GM12878 (cell line): ENCODE measurements at regions not wholly inside any gene's neighbourhood (a gene's known extent, or its start where the extent isn't known, plus 50 kb on each side); places are given as distances from the start of the nearest gene placed in this dataset.

ENCODE experiments used
- ATF2 ChIP-seq: IDR thresholded peaks from 2 replicates; pipeline ENCODE4 v1.6.1; 2012; ENCODE audit warnings: low read length, inconsistent platforms
- BRCA1 ChIP-seq: IDR thresholded peaks from 2 replicates; pipeline ENCODE4 v1.6.1; 2011; ENCODE audit warnings: low read depth, low read length, improper control_type of control experiment
- CTCF ChIP-seq, 3 experiments: IDR thresholded peaks in 2 of 3; conservative IDR thresholded peaks in 1 of 3; 2 replicates each; pipeline ENCODE4 v1.5.1; 2011; ENCODE audit warnings: low read depth in 3 of 3, low read length in 3 of 3, mild to moderate bottlenecking in 3 of 3, control low read depth in 2 of 3, moderate library complexity in 2 of 3, inconsistent platforms in 1 of 3, mixed read lengths in 1 of 3; ENCODE audit not compliant: control insufficient read depth in 2 of 3, insufficient read depth in 1 of 3; ENCODE audit errors: extremely low read depth in 1 of 3
- ESRRA ChIP-seq: IDR thresholded peaks from 2 replicates; pipeline ENCODE4 v1.6.1; 2012; ENCODE audit warnings: mild to moderate bottlenecking, low read length, improper control_type of control experiment
- JUND ChIP-seq: IDR thresholded peaks from 2 replicates; pipeline ENCODE4 v1.6.1; 2012; ENCODE audit warnings: low read depth, mild to moderate bottlenecking, low read length, improper control_type of control experiment, moderate library complexity
- POLR2A ChIP-seq: IDR thresholded peaks from 2 replicates; pipeline ENCODE4 v1.6.1; 2011; ENCODE audit warnings: low read depth, mild to moderate bottlenecking, low read length
- RCOR1 ChIP-seq: conservative IDR thresholded peaks from 2 replicates; pipeline ENCODE4 v1.6.1; 2012; ENCODE audit warnings: low read depth, low read length, improper control_type of control experiment

- TF ChIP-seq POLR2A (no peak), ESRRA (no peak), JUND (no peak), ATF2 (no peak), CTCF (IDR thresholded peaks at IDR 0.05 in 2 of 3, conservative IDR thresholded peaks at IDR 0.05 in 1 of 3; ENCODE audit: control insufficient read depth in 2 of 3, extremely low read depth in 1 of 3, insufficient read depth in 1 of 3, low read depth in 3 of 3, low read length in 3 of 3) (no peak), RCOR1 (no peak), BRCA1 (no peak)
Measured at GRCh38 chrY:15478348-15478963, 954.1 kb downstream of the NLGN4Y start.
